ENCODE measurements at regions not wholly inside any gene's neighbourhood (a gene's known extent, or its start where the extent isn't known, plus 50 kb on each side); places are given as distances from the start of the nearest gene placed in this dataset.

DNA sequence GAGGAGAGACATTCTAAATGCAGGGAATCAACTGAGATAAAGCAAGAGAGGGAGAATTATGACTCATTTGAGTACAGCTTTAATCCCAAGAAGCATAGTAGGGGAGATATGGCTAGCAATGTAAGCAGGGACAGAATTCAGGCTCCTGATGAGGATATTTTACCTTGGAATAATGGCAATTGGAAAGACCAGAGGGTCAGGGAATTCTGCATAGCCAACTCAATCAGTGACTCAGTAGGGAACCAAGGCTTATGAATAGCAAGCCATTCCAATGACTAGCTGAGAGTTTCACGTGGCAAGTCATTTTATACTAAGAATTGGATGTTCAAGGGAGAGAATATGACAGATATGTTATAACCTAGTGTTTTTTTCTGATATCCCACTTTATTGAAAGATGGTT, 563.8 kb upstream of the NETO1 start:
- H3K27ac Mint-ChIP-seq, result no peak overlapping the region
- H3K27ac ChIP-seq (ENCODE audit: low read length), result no peak overlapping the region

DNA sequence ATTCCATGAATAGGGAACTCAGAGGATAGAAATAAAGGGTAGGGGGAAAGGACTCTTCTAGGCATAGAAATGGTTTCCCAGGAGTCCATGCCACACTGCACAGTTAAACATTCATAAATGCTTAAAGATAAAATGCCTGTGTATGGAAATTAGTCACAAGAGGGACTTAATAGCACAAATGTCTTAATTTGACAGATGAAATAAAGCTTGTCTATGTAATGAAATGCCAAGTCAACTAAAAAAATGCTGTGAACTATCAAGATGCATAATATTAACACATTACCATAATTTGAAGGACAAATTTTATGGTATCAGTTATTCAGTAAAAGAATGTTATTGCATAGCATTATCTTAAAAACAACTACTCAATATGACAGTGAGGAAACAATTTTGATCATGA, 553.2 kb upstream of the NETO1 start:
- Mint-ChIP-seq H3K27me3 (ENCODE audit: low read depth in 2 of 2) (no peaks in the 10 kb centered on the region), H3K36me3 (no peaks in the 10 kb centered on the region), H3K27ac (no peak overlapping the region), H3K4me3 (no peak overlapping the region), H3K4me1 (no peaks in the 10 kb centered on the region), H3K9me3 (peaks cover 10 to 15% of the 10 kb centered on the region in 2 donors)
- H3K4me3 ChIP-seq (ENCODE audit: low read length), result no peak overlapping the region
- no peaks in the 10 kb centered on the region for H3K36me3 ChIP-seq (ENCODE audit: control insufficient read depth, insufficient read depth, low read length)
- intact Hi-C loops (cut with micrococcal nuclease), result no loop called here
- DNase-seq (no peak), ATAC-seq (no peak)
- TF ChIP-seq, protein P1, sequence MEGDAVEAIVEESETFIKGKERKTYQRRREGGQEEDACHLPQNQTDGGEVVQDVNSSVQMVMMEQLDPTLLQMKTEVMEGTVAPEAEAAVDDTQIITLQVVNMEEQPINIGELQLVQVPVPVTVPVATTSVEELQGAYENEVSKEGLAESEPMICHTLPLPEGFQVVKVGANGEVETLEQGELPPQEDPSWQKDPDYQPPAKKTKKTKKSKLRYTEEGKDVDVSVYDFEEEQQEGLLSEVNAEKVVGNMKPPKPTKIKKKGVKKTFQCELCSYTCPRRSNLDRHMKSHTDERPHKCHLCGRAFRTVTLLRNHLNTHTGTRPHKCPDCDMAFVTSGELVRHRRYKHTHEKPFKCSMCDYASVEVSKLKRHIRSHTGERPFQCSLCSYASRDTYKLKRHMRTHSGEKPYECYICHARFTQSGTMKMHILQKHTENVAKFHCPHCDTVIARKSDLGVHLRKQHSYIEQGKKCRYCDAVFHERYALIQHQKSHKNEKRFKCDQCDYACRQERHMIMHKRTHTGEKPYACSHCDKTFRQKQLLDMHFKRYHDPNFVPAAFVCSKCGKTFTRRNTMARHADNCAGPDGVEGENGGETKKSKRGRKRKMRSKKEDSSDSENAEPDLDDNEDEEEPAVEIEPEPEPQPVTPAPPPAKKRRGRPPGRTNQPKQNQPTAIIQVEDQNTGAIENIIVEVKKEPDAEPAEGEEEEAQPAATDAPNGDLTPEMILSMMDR (IDR thresholded peaks at IDR 0.05), result no peak
- no peaks in the 10 kb centered on the region for H3K27me3 ChIP-seq (ENCODE audit: control insufficient read depth, insufficient read depth, low read length)
- peaks cover 6% of the 10 kb centered on the region for H3K9me3 ChIP-seq (ENCODE audit: control insufficient read depth, insufficient read depth, low read length)
- H3K27ac ChIP-seq (ENCODE audit: low read length), result no peak overlapping the region
- H3K4me1 ChIP-seq (ENCODE audit: control insufficient read depth, insufficient read depth, low read length), result no peaks in the 10 kb centered on the region

More for the DNA sequence above, 563.8 kb upstream of the NETO1 start:
- Histone ChIP-seq H3K36me3 (ENCODE audit: control insufficient read depth, insufficient read depth, low read length) (no peaks in the 10 kb centered on the region), H3K27me3 (ENCODE audit: control insufficient read depth, insufficient read depth, low read length) (no peaks in the 10 kb centered on the region), H3K4me1 (ENCODE audit: control insufficient read depth, insufficient read depth, low read length) (no peaks in the 10 kb centered on the region), H3K9me3 (ENCODE audit: control insufficient read depth, insufficient read depth, low read length) (no peaks in the 10 kb centered on the region), H3K4me3 (ENCODE audit: low read length) (no peak overlapping the region)
- TF ChIP-seq, protein P1 (IDR thresholded peaks at IDR 0.05), result no peak
- Mint-ChIP-seq H3K4me1 (no peaks in the 10 kb centered on the region), H3K9me3 (peaks cover 8% of the 10 kb centered on the region in 2 donors), H3K4me3 (no peak overlapping the region), H3K27me3 (ENCODE audit: low read depth in 2 of 2) (no peaks in the 10 kb centered on the region), H3K36me3 (no peaks in the 10 kb centered on the region)
- intact Hi-C loops (cut with micrococcal nuclease), result no loop called here
- no peak for ATAC-seq
- no peak for DNase-seq
- 70% methylated on average over 1 of the region's 1 CpG for WGBS (ENCODE audit: insufficient coverage)

DNA sequence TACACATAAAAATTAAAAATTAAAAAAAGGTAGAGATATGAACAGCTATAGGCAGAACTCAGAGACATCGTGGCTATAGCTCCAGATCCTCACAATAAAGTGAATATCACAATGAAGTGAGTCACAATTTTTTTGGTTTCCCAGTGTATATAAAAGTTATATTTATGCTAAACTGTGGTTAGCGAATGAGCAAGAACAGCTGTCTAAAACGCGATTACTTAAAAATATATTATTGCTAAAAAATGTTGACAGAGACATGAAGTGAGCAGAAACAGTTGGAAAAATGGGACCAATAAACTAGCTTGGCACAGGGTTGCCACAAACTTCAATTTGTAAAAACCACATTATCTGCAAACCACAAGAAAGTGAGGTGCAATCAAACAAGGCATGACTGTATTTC, 551.7 kb upstream of the NETO1 start:
- ATAC-seq (no peak), DNase-seq (no peak)
- Histone ChIP-seq H3K4me1 (ENCODE audit: control insufficient read depth, insufficient read depth, low read length) (no peaks in the 10 kb centered on the region), H3K27ac (ENCODE audit: low read length) (no peak overlapping the region), H3K9me3 (ENCODE audit: control insufficient read depth, insufficient read depth, low read length) (peaks cover 6% of the 10 kb centered on the region), H3K4me3 (ENCODE audit: low read length) (no peak overlapping the region), H3K27me3 (ENCODE audit: control insufficient read depth, insufficient read depth, low read length) (no peaks in the 10 kb centered on the region), H3K36me3 (ENCODE audit: control insufficient read depth, insufficient read depth, low read length) (no peaks in the 10 kb centered on the region)
- TF ChIP-seq, protein P1 (IDR thresholded peaks at IDR 0.05), result no peak
- no peaks in the 10 kb centered on the region for H3K36me3 Mint-ChIP-seq
- intact Hi-C loops (cut with micrococcal nuclease), result no loop called here
- H3K9me3 Mint-ChIP-seq, result peaks cover 7 to 9% of the 10 kb centered on the region in 2 donors
- WGBS (ENCODE audit: insufficient coverage), result 59% methylated on average over 4 of the region's 4 CpGs
- no peak overlapping the region for H3K27ac Mint-ChIP-seq
- no peaks in the 10 kb centered on the region for H3K4me1 Mint-ChIP-seq
- H3K4me3 Mint-ChIP-seq, result no peak overlapping the region
- H3K27me3 Mint-ChIP-seq (ENCODE audit: low read depth in 2 of 2), result no peaks in the 10 kb centered on the region

DNA sequence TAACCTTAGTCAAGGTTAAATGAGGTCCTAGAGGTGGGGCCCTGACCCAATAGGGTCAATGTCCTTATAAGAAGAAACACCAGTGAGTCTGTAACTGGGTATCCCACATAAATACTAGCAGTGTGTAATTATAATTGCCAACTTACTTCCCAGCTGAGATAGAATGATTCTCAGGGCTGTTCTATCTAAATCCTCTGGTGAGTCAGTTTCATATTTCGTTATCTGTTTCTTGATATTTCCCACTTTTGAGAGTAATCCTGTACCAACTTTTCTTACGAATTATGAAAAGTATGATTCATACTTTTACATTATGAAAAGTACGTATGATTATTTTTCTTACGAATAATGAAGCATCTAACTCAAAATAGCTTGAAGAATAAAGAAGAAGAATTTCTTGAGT, 546.8 kb upstream of the NETO1 start:
- no peak overlapping the region for H3K4me3 Mint-ChIP-seq
- no peak overlapping the region for H3K27ac ChIP-seq (ENCODE audit: low read length)
- no peaks in the 10 kb centered on the region for H3K36me3 ChIP-seq (ENCODE audit: control insufficient read depth, insufficient read depth, low read length)
- no peak for DNase-seq
- no peak overlapping the region for H3K4me3 ChIP-seq (ENCODE audit: low read length)
- H3K27me3 Mint-ChIP-seq (ENCODE audit: low read depth in 2 of 2), result no peaks in the 10 kb centered on the region
- no peak for ATAC-seq
- peaks cover 7 to 9% of the 10 kb centered on the region in 2 donors for H3K9me3 Mint-ChIP-seq
- TF ChIP-seq, protein P1 (IDR thresholded peaks at IDR 0.05), result no peak
- H3K9me3 ChIP-seq (ENCODE audit: control insufficient read depth, insufficient read depth, low read length), result peaks cover 6% of the 10 kb centered on the region
- intact Hi-C loops (cut with micrococcal nuclease), result no loop called here
- H3K27me3 ChIP-seq (ENCODE audit: control insufficient read depth, insufficient read depth, low read length), result no peaks in the 10 kb centered on the region
- H3K27ac Mint-ChIP-seq, result no peak overlapping the region
- WGBS (ENCODE audit: insufficient coverage), result no CpG with 5 or more reads among the region's 4 CpGs
- no peaks in the 10 kb centered on the region for H3K4me1 Mint-ChIP-seq
- H3K4me1 ChIP-seq (ENCODE audit: control insufficient read depth, insufficient read depth, low read length), result no peaks in the 10 kb centered on the region
- no peaks in the 10 kb centered on the region for H3K36me3 Mint-ChIP-seq
